Liver (tissue), 8 donors: ENCODE measurements at regions not wholly inside any gene's neighbourhood (a gene's known extent, or its start where the extent isn't known, plus 50 kb on each side); places are given as distances from the start of the nearest gene placed in this dataset.

ENCODE experiments used
- DNase-seq: peaks from one replicate; pipeline ENCODE4 v3.0.0-alpha.2; 2017; ENCODE audit warnings: low spot score
- H3K27ac ChIP-seq, 2 donors: one replicate each; pipeline ENCODE4 v1.7.0; 2013; ENCODE audit warnings: inconsistent platforms in 2 of 2, low read length in 2 of 2, control low read depth in 1 of 2, low read depth in 1 of 2, mild to moderate bottlenecking in 1 of 2
- H3K27me3 ChIP-seq, 4 donors: one replicate each; pipeline versions ENCODE4 v1.6.1 to v1.7.0; 2013; ENCODE audit warnings: low read length in 3 of 4, inconsistent platforms in 1 of 4, mild to moderate bottlenecking in 1 of 4, moderate library complexity in 1 of 4; ENCODE audit not compliant: control insufficient read depth in 4 of 4, insufficient read depth in 4 of 4
- H3K36me3 ChIP-seq, 4 donors: one replicate each; pipeline versions ENCODE4 v1.6.1 to v1.7.0; 2013; ENCODE audit warnings: low read length in 3 of 4, mild to moderate bottlenecking in 3 of 4, low read depth in 1 of 4, moderate library complexity in 1 of 4; ENCODE audit not compliant: control insufficient read depth in 4 of 4, insufficient read depth in 3 of 4
- H3K4me1 ChIP-seq, 4 donors: one replicate each; pipeline versions ENCODE4 v1.6.1 to v1.7.0; 2013; ENCODE audit warnings: low read length in 3 of 4, mild to moderate bottlenecking in 3 of 4, moderate library complexity in 1 of 4; ENCODE audit not compliant: control insufficient read depth in 4 of 4, insufficient read depth in 4 of 4
- H3K4me3 ChIP-seq, 3 donors: one replicate each; pipeline versions ENCODE4 v1.6.1 to v1.7.0; 2013; ENCODE audit warnings: low read length in 3 of 3, control low read depth in 1 of 3, low read depth in 1 of 3, mild to moderate bottlenecking in 1 of 3
- H3K9ac ChIP-seq, 2 donors: one replicate each; pipeline ENCODE4 v1.7.0; 2013; ENCODE audit warnings: low read length in 2 of 2, mild to moderate bottlenecking in 2 of 2, moderate library complexity in 2 of 2, control low read depth in 1 of 2, low read depth in 1 of 2
- H3K9me3 ChIP-seq, 4 donors: one replicate each; pipeline versions ENCODE4 v1.6.1 to v1.7.0; 2013; ENCODE audit warnings: low read length in 3 of 4; ENCODE audit not compliant: control insufficient read depth in 4 of 4
- ATF3 ChIP-seq: IDR thresholded peaks from 2 replicates; pipeline ENCODE4 v1.6.1; 2016; ENCODE audit warnings: antibody characterized with exemption
- EGR1 ChIP-seq, 2 donors: IDR thresholded peaks; 2 replicates each; pipeline ENCODE4 v1.6.1; 2016 to 2018; ENCODE audit warnings: antibody characterized with exemption in 2 of 2, low read depth in 2 of 2
- FOXA1 ChIP-seq: IDR thresholded peaks from 2 replicates; pipeline ENCODE4 v1.6.1; 2016; ENCODE audit warnings: antibody characterized with exemption
- FOXA2 ChIP-seq: IDR thresholded peaks from 2 replicates; pipeline ENCODE4 v1.6.1; 2016; ENCODE audit warnings: antibody characterized with exemption
- GABPA ChIP-seq, 2 donors: IDR thresholded peaks in 1 of 2; conservative IDR thresholded peaks in 1 of 2; 2 replicates each; pipeline ENCODE4 v1.6.1; 2016; ENCODE audit warnings: antibody characterized with exemption in 2 of 2, mild to moderate bottlenecking in 1 of 2, moderate library complexity in 1 of 2
- HNF4A ChIP-seq, 2 donors: conservative IDR thresholded peaks; 2 replicates each; pipeline ENCODE4 v1.6.1; 2016; ENCODE audit warnings: antibody characterized with exemption in 2 of 2, mild to moderate bottlenecking in 2 of 2
- HNF4G ChIP-seq: IDR thresholded peaks from 2 replicates; pipeline ENCODE4 v1.6.1; 2016; ENCODE audit warnings: antibody characterized with exemption
- JUND ChIP-seq, 2 donors: IDR thresholded peaks; 2 replicates each; pipeline ENCODE4 v1.6.1; 2016; ENCODE audit warnings: antibody characterized with exemption in 2 of 2
- NR2F2 ChIP-seq: IDR thresholded peaks from 2 replicates; pipeline ENCODE4 v1.6.1; 2016; ENCODE audit warnings: antibody characterized with exemption
- RAD21 ChIP-seq, 2 donors: IDR thresholded peaks; 2 replicates each; pipeline ENCODE4 v1.6.1; 2016; ENCODE audit warnings: antibody characterized with exemption in 2 of 2, mild to moderate bottlenecking in 2 of 2
- RXRA ChIP-seq, 2 donors: IDR thresholded peaks; 2 replicates each; pipeline ENCODE4 v1.6.1; 2017 to 2018; ENCODE audit warnings: antibody characterized with exemption in 2 of 2, mild to moderate bottlenecking in 1 of 2
- SP1 ChIP-seq: IDR thresholded peaks from 2 replicates; pipeline ENCODE4 v1.6.1; 2018; ENCODE audit warnings: antibody characterized with exemption, mild to moderate bottlenecking
- TAF1 ChIP-seq: conservative IDR thresholded peaks from 2 replicates; pipeline ENCODE4 v1.6.1; 2016; ENCODE audit warnings: antibody characterized with exemption, mild to moderate bottlenecking
- YY1 ChIP-seq: IDR thresholded peaks from 2 replicates; pipeline ENCODE4 v1.6.1; 2016; ENCODE audit warnings: antibody characterized with exemption, mild to moderate bottlenecking
- ZBTB33 ChIP-seq: IDR thresholded peaks from 2 replicates; pipeline ENCODE4 v1.6.1; 2016; ENCODE audit warnings: antibody characterized with exemption
- WGBS: extraction: QIAGEN DNeasy Blood & Tissue Kit; methylation state at CpG from one replicate; pipeline ENCODE4 v1.1.7; 2013; 5-methylcytosine and 5-hydroxymethylcytosine counted together
- TF ChIP-seq, protein P1 (sequence below): fragments of 150-350 bp; IDR thresholded peaks from 2 replicates; pipeline ENCODE4 v1.5.1; 2017; ENCODE audit warnings: improper control_type of control experiment, low read depth, low read length; ENCODE audit not compliant: missing input control
- TF ChIP-seq, protein P2 (sequence below): IDR thresholded peaks from 2 replicates; pipeline ENCODE4 v1.6.1; 2016; ENCODE audit warnings: antibody characterized with exemption
- TF ChIP-seq, protein P3 (sequence below): IDR thresholded peaks from 2 replicates; pipeline ENCODE4 v1.6.1; 2016; ENCODE audit warnings: antibody characterized with exemption, mild to moderate bottlenecking
- donor health status: healthy.
- donor health status: healthy.
- donor health status: healthy.
- donor health status: healthy.
- donor health status: healthy.

DNA sequence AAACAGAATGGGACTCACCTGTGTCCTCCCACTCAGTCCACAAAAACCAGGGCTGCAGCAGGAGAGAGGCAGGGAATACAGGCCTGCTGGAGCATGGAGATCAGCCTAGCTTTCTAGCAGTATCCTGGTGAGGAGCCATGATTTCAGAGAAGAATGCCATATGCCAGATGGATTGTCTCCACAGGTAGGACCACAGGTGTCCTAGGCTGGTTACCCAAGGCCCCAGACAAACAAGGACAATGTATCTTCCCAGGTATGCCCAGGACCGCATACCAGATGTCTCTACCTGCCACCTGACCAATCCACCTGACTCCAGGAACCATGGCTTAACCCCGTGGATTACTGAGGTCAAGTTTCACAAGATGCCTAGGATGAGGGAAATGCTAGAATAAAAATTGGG is 295.4 kb upstream of the NPSR1 start:
- H3K4me1 ChIP-seq = no peaks in the 10 kb centered on the region
- no peaks in the 10 kb centered on the region for H3K36me3 ChIP-seq
- TF ChIP-seq ATF3 (no peak), NR2F2 (no peak), FOXA1 (no peak), RXRA (IDR thresholded peaks at IDR 0.05) (no peak), JUND (IDR thresholded peaks at IDR 0.05) (no peak), HNF4A (conservative IDR thresholded peaks at IDR 0.05) (no peak), GABPA (IDR thresholded peaks at IDR 0.05 in 1 of 2, conservative IDR thresholded peaks at IDR 0.05 in 1 of 2) (no peak), RAD21 (IDR thresholded peaks at IDR 0.05) (no peak), YY1 (no peak), ZBTB33 (no peak), EGR1 (IDR thresholded peaks at IDR 0.05; ENCODE audit: low read depth in 2 of 2) (no peak), HNF4G (no peak), SP1 (no peak), FOXA2 (no peak)
- TF ChIP-seq, protein P1, sequence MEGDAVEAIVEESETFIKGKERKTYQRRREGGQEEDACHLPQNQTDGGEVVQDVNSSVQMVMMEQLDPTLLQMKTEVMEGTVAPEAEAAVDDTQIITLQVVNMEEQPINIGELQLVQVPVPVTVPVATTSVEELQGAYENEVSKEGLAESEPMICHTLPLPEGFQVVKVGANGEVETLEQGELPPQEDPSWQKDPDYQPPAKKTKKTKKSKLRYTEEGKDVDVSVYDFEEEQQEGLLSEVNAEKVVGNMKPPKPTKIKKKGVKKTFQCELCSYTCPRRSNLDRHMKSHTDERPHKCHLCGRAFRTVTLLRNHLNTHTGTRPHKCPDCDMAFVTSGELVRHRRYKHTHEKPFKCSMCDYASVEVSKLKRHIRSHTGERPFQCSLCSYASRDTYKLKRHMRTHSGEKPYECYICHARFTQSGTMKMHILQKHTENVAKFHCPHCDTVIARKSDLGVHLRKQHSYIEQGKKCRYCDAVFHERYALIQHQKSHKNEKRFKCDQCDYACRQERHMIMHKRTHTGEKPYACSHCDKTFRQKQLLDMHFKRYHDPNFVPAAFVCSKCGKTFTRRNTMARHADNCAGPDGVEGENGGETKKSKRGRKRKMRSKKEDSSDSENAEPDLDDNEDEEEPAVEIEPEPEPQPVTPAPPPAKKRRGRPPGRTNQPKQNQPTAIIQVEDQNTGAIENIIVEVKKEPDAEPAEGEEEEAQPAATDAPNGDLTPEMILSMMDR = no peak
- no peak overlapping the region for H3K4me3 ChIP-seq
- H3K27me3 ChIP-seq = no peaks in the 10 kb centered on the region
- H3K9ac ChIP-seq = no peak overlapping the region
- H3K27ac ChIP-seq = no peak overlapping the region
- H3K9me3 ChIP-seq = peaks cover 0 to 4% (median 0%) of the 10 kb centered on the region in 4 donors
- DNase-seq = no peak
- WGBS = 78% methylated on average over 2 of the region's 2 CpGs

GRCh38 chr7:34364130-34364529 is 293.9 kb upstream of the NPSR1 start:
- Histone ChIP-seq H3K4me3 (no peak overlapping the region), H3K36me3 (no peaks in the 10 kb centered on the region), H3K27ac (no peak overlapping the region), H3K4me1 (no peaks in the 10 kb centered on the region), H3K9me3 (peaks cover 0 to 2% (median 0%) of the 10 kb centered on the region in 4 donors), H3K9ac (no peak overlapping the region), H3K27me3 (no peaks in the 10 kb centered on the region)
- 75% methylated on average over 2 of the region's 2 CpGs for WGBS
- no peak for TF ChIP-seq EGR1 (IDR thresholded peaks at IDR 0.05; ENCODE audit: low read depth in 2 of 2)
- TF ChIP-seq GABPA (IDR thresholded peaks at IDR 0.05 in 1 of 2, conservative IDR thresholded peaks at IDR 0.05 in 1 of 2) = no peak
- no peak for TF ChIP-seq RAD21 (IDR thresholded peaks at IDR 0.05)
- TF ChIP-seq YY1 = no peak
- no peak for TF ChIP-seq HNF4A (conservative IDR thresholded peaks at IDR 0.05)
- TF ChIP-seq, protein P2, sequence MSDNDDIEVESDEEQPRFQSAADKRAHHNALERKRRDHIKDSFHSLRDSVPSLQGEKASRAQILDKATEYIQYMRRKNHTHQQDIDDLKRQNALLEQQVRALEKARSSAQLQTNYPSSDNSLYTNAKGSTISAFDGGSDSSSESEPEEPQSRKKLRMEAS = no peak
- TF ChIP-seq, protein P3, sequence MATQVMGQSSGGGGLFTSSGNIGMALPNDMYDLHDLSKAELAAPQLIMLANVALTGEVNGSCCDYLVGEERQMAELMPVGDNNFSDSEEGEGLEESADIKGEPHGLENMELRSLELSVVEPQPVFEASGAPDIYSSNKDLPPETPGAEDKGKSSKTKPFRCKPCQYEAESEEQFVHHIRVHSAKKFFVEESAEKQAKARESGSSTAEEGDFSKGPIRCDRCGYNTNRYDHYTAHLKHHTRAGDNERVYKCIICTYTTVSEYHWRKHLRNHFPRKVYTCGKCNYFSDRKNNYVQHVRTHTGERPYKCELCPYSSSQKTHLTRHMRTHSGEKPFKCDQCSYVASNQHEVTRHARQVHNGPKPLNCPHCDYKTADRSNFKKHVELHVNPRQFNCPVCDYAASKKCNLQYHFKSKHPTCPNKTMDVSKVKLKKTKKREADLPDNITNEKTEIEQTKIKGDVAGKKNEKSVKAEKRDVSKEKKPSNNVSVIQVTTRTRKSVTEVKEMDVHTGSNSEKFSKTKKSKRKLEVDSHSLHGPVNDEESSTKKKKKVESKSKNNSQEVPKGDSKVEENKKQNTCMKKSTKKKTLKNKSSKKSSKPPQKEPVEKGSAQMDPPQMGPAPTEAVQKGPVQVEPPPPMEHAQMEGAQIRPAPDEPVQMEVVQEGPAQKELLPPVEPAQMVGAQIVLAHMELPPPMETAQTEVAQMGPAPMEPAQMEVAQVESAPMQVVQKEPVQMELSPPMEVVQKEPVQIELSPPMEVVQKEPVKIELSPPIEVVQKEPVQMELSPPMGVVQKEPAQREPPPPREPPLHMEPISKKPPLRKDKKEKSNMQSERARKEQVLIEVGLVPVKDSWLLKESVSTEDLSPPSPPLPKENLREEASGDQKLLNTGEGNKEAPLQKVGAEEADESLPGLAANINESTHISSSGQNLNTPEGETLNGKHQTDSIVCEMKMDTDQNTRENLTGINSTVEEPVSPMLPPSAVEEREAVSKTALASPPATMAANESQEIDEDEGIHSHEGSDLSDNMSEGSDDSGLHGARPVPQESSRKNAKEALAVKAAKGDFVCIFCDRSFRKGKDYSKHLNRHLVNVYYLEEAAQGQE = no peak
- no peak for TF ChIP-seq TAF1
- TF ChIP-seq FOXA2 = no peak
- TF ChIP-seq FOXA1 = no peak
- TF ChIP-seq SP1 = no peak
- no peak for DNase-seq
